Testis (tissue), 2 donors: ENCODE measurements at regions not wholly inside any gene's neighbourhood (a gene's known extent, or its start where the extent isn't known, plus 50 kb on each side); places are given as distances from the start of the nearest gene placed in this dataset.

Source experiments
- DNase-seq: peaks from one replicate; pipeline ENCODE4 v3.0.0-alpha.2; 2019
- H3K27ac ChIP-seq, 2 donors: fragments of 200-600 bp; sonication (generic); one replicate each; pipeline ENCODE4 v1.5.1; 2019
- H3K27me3 ChIP-seq: fragments of 200-600 bp; sonication (generic); one replicate; pipeline ENCODE4 v1.5.1; 2019
- H3K36me3 ChIP-seq: fragments of 200-600 bp; sonication (generic); one replicate; pipeline ENCODE4 v1.5.1; 2017; ENCODE audit warnings: low read depth; ENCODE audit errors: missing control alignments
- H3K4me1 ChIP-seq: fragments of 200-600 bp; sonication (generic); one replicate; pipeline ENCODE4 v1.5.1; 2019
- H3K4me3 ChIP-seq, 2 donors: fragments of 200-600 bp; sonication (generic); one replicate each; pipeline ENCODE4 v1.5.1; 2017 to 2019
- H3K9me3 ChIP-seq: fragments of 200-600 bp; sonication (generic); one replicate; pipeline ENCODE4 v1.5.1; 2017
- CTCF ChIP-seq, 3 experiments: fragments of 450-650 bp in 2 of 3; fragments of 200-600 bp in 1 of 3; sonication (generic) in 1 of 3; IDR thresholded peaks; one replicate each; pipeline ENCODE4 v1.5.1; 2016 to 2019; ENCODE audit warnings: antibody characterized with exemption in 3 of 3, mild to moderate bottlenecking in 2 of 3, moderate library complexity in 1 of 3
- POLR2A ChIP-seq: fragments of 450-650 bp; IDR thresholded peaks from one replicate; pipeline ENCODE4 v1.6.1; 2017; ENCODE audit warnings: antibody characterized with exemption, mild to moderate bottlenecking, moderate library complexity
- WGBS, 2 donors: methylation state at CpG; one replicate each; pipeline ENCODE4 v1.1.5; 2018; 5-methylcytosine and 5-hydroxymethylcytosine counted together
- intact Hi-C: fragments of 100-400 bp; cut with DNase I; formaldehyde crosslinking; loops from one replicate; pipeline ENCODE4 v1.15.1; 2023; ENCODE audit warnings: low total_unique reads

DNA sequence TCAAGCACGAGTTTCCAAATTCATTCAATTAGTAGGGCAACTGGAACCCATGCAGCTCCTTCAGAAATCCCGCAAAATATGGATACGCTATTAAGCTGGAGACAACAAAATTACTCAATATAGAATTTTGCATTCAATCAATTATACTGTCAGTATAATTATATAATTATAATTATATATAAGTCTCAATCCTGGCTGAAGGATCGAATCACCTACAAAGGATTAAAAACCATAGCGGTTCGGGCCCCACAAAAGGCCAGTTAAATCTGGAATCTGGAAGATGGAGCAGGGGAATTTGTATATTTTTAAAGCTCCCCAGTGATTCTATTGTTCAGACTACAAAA is 55.7 kb downstream of the FHIP2A start:
- Histone ChIP-seq H3K4me1 (peaks cover 6% of the 10 kb centered on the region), H3K9me3 (no peaks in the 10 kb centered on the region), H3K4me3 (no peak overlapping the region), H3K36me3 (no peaks in the 10 kb centered on the region), H3K27me3 (no peaks in the 10 kb centered on the region), H3K27ac (no peak overlapping the region)
- TF ChIP-seq CTCF (IDR thresholded peaks at IDR 0.05) (no peak), POLR2A (no peak)
- no peak for DNase-seq
- intact Hi-C loops = loop anchor here (10.0 kb wide), 1 partner anchor 248 kb away; no protein-coding TSS in a partner anchor
- WGBS, 2 donors = 34 to 44% methylated on average over 6 of the region's 6 CpGs

DNA sequence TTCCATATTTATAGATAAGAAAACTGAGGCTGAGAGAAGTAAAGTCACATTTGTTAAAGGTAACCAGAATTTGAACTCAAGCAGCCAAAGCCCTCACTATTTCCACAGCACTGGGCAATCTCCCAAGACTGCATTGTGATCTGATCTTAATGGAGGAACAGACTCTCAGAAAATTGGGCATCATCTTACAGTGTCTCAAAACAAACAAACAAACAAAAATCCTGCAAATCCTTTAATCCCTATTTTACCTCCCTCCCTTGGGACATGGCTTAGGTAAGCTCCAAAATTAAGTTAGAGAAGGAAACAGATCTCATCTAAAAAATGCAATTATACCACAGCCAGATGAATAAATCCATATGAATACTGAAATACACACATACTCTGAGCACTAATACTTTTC is 57.5 kb downstream of the FHIP2A start:
- Histone ChIP-seq H3K27ac (no peak overlapping the region), H3K27me3 (no peaks in the 10 kb centered on the region), H3K4me3 (no peak overlapping the region), H3K36me3 (no peaks in the 10 kb centered on the region), H3K9me3 (no peaks in the 10 kb centered on the region), H3K4me1 (peaks cover 6% of the 10 kb centered on the region)
- TF ChIP-seq CTCF (IDR thresholded peaks at IDR 0.05) = no peak
- no peak for TF ChIP-seq POLR2A
- intact Hi-C loops = loop anchor here (10.0 kb wide), 1 partner anchor 246 kb away; no protein-coding TSS in a partner anchor
- DNase-seq = no peak

- Histone ChIP-seq H3K27ac (no peak overlapping the region), H3K4me1 (peaks cover 6% of the 10 kb centered on the region), H3K4me3 (no peak overlapping the region), H3K36me3 (no peaks in the 10 kb centered on the region), H3K27me3 (no peaks in the 10 kb centered on the region), H3K9me3 (no peaks in the 10 kb centered on the region)
- peak; percentile 46 for DNase-seq
- TF ChIP-seq CTCF (IDR thresholded peaks at IDR 0.05) (peak in 2 of 3 experiments; percentile 20 to 33), POLR2A (no peak)
- WGBS, 2 donors = 77 to 83% methylated on average over 13 of the region's 13 CpGs
- intact Hi-C loops = loop anchor here (10.0 kb wide), 1 partner anchor 245 kb away; no protein-coding TSS in a partner anchor
Measured at GRCh38 chr10:114879541-114880158, 58.1 kb downstream of the FHIP2A start.

DNA sequence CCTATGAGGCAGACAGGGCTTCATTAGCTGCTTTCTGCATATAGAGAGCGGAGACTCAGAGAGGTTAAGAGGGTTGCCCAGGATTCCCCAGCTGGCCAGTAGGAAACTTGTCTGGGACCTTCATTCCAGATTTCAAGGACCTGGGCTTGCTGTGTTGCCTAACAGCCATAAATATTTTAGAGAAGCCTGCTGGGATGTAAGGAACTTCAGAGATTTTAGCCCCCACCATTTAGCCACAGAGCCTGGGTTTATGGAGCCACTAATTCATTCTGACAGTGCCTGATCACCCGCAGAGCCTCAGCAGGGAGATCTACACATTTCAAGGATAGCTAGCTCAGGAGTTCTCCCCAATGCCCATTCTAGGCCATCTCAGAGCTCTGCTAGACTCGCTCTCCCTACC is 56.6 kb upstream of the TRUB1 start:
- Histone ChIP-seq H3K4me3 (no peak overlapping the region), H3K27me3 (no peaks in the 10 kb centered on the region), H3K9me3 (no peaks in the 10 kb centered on the region), H3K36me3 (no peaks in the 10 kb centered on the region), H3K4me1 (peaks cover 6% of the 10 kb centered on the region), H3K27ac (no peak overlapping the region)
- TF ChIP-seq CTCF (IDR thresholded peaks at IDR 0.05) (no peak), POLR2A (no peak)
- intact Hi-C loops = no loop called here
- DNase-seq = no peak
- WGBS, 2 donors = 83 to 92% methylated on average over 3 of the region's 3 CpGs

DNA sequence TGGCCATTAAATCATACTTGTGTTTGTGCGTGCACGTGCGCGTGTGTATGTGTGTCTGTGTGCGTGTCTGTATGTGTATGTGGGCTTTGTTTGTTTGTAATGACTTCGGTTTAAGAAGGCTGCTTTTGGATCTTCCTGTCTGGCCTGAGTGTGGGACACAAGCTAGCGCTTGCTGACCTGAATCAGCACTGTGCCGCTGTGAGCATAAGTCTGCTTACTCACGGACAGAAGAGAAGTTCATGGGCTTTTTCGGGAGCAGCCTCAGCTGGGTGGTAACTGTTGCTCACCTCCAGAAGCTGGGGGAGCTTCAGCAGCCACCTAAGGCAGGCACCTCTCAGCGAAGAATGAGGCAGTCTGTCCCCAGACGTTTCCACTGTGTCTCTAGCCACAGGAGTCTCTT is 56.1 kb upstream of the TRUB1 start:
- H3K27me3 ChIP-seq = no peaks in the 10 kb centered on the region
- intact Hi-C loops = no loop called here
- H3K36me3 ChIP-seq = no peaks in the 10 kb centered on the region
- no peaks in the 10 kb centered on the region for H3K9me3 ChIP-seq
- H3K4me3 ChIP-seq = no peak overlapping the region
- peaks cover 6% of the 10 kb centered on the region for H3K4me1 ChIP-seq
- TF ChIP-seq CTCF (IDR thresholded peaks at IDR 0.05) (no peak), POLR2A (no peak)
- no peak for DNase-seq
- 71 to 88% methylated on average over 11 to 12 of the region's 12 CpGs for WGBS, 2 donors
- no peak overlapping the region for H3K27ac ChIP-seq
